Esophagus squamous epithelium (tissue), 5 donors: ENCODE measurements at regions not wholly inside any gene's neighbourhood (a gene's known extent, or its start where the extent isn't known, plus 50 kb on each side); places are given as distances from the start of the nearest gene placed in this dataset.
"Not testable (repeated sequence)": the region's sequence is repeated elsewhere in the genome, so short reads cannot be mapped to it uniquely, and the experiment has no call there.

ENCODE experiments used
- DNase-seq: peaks from one replicate; lab custom pipeline; 2025; lab: John Stamatoyannopoulos, UW
- H3K27ac ChIP-seq, 4 donors: fragments of 200-600 bp; sonication (generic); one replicate each; pipeline ENCODE4 v1.5.1; 2016 to 2019; ENCODE audit warnings: mild to moderate bottlenecking in 1 of 4
- H3K27me3 ChIP-seq, 4 donors: fragments of 200-600 bp; sonication (generic); 1 replicate in 3 of 4; 2 replicates in 1 of 4; pipeline versions ENCODE4 v1.5.1 to v1.6.0; 2017 to 2021; ENCODE audit warnings: antibody characterized with exemption in 1 of 4
- H3K36me3 ChIP-seq, 3 donors: fragments of 200-600 bp; sonication (generic); one replicate each; pipeline ENCODE4 v1.5.1; 2016 to 2019
- H3K4me1 ChIP-seq, 3 donors: fragments of 200-600 bp; sonication (generic); one replicate each; pipeline ENCODE4 v1.5.1; 2017 to 2019
- H3K4me3 ChIP-seq, 4 donors: fragments of 200-600 bp; sonication (generic); 1 replicate in 3 of 4; 2 replicates in 1 of 4; pipeline ENCODE4 v1.5.1; 2016 to 2019; ENCODE audit warnings: mild to moderate bottlenecking in 2 of 4, moderate library complexity in 1 of 4
- H3K9me3 ChIP-seq, 3 donors: fragments of 200-600 bp; sonication (generic); one replicate each; pipeline ENCODE4 v1.5.1; 2016 to 2019
- POLR2A ChIP-seq, 4 donors: fragments of 450-650 bp; IDR thresholded peaks; one replicate each; pipeline ENCODE4 v1.6.1; 2017; ENCODE audit warnings: antibody characterized with exemption in 4 of 4, mild to moderate bottlenecking in 4 of 4, moderate library complexity in 3 of 4
- WGBS, 2 donors: methylation state at CpG; one replicate each; pipeline ENCODE4 v1.1.5; 2018; 5-methylcytosine and 5-hydroxymethylcytosine counted together
- intact Hi-C: fragments of 100-400 bp; cut with DNase I; formaldehyde crosslinking; loops from one replicate; pipeline ENCODE4 v1.15.0; 2022
- TF ChIP-seq, protein P1 (sequence below), 6 experiments: fragments of 450-650 bp in 4 of 6; fragments of 200-600 bp in 2 of 6; sonication (generic) in 2 of 6; IDR thresholded peaks; one replicate each; pipeline ENCODE4 v1.5.1; 2016 to 2019; ENCODE audit warnings: antibody characterized with exemption in 6 of 6, mild to moderate bottlenecking in 4 of 6, moderate library complexity in 4 of 6
- donor health status: DM: yes; HTN: yes; CAD: no.

DNA sequence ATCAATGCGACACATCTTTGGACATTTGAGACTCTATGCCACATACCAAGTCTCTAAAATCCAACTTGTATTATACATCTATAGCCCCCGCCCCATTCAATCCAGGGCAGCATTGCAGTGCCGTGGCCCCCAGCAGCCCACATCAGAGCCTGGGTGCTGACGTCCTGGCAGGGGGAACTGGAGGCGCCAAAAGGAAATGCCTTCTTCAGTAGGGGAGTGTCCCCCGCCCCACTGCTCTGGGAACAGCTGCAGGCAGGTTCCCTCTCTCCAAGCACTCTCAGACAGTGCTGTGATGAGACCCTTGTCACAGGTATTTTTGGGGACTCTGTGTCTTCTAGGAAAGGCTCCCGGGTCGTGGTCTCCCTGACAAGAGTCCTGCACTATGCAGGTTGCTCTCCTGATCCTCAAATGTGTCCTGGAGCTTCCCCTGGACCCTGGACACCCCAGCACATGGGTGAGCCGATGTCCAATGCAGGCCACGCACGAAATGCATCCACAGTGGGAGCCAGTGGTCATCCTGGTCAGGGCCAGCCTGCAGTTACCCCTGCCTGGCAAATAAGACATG, 188.7 kb downstream of the RTP5 start:
- H3K4me1 ChIP-seq = no peaks in the 10 kb centered on the region
- no peaks in the 10 kb centered on the region for H3K36me3 ChIP-seq
- WGBS, 2 donors = 68 to 75% methylated on average over 5 to 7 of the region's 11 CpGs
- no peaks in the 10 kb centered on the region for H3K9me3 ChIP-seq
- no peak for TF ChIP-seq POLR2A (IDR thresholded peaks at IDR 0.05)
- TF ChIP-seq, protein P1, sequence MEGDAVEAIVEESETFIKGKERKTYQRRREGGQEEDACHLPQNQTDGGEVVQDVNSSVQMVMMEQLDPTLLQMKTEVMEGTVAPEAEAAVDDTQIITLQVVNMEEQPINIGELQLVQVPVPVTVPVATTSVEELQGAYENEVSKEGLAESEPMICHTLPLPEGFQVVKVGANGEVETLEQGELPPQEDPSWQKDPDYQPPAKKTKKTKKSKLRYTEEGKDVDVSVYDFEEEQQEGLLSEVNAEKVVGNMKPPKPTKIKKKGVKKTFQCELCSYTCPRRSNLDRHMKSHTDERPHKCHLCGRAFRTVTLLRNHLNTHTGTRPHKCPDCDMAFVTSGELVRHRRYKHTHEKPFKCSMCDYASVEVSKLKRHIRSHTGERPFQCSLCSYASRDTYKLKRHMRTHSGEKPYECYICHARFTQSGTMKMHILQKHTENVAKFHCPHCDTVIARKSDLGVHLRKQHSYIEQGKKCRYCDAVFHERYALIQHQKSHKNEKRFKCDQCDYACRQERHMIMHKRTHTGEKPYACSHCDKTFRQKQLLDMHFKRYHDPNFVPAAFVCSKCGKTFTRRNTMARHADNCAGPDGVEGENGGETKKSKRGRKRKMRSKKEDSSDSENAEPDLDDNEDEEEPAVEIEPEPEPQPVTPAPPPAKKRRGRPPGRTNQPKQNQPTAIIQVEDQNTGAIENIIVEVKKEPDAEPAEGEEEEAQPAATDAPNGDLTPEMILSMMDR (IDR thresholded peaks at IDR 0.05) = no peak
- H3K27me3 ChIP-seq = peaks cover 0 to 64% (median 0%) of the 10 kb centered on the region in 4 donors
- H3K27ac ChIP-seq = no peak overlapping the region
- no peak for DNase-seq
- H3K4me3 ChIP-seq = no peak overlapping the region
- intact Hi-C loops = no loop called here

DNA sequence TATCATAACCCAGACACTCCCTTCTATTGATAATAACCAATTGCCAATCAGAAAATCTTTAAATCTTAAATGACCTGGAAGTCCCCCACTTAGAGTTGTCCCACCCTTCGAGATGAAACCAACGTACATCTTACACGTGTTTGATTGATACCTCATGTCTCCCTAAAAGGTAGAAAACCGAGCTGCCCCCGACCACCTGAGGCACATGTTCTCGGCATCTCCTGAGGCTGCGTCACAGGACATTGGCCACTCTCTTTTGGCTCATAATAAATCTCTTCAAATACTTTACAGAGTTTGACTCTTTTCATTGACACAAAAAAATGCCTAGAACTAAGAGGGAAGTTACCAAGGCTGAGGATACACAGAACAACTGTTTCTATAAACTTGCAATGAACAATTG, 190.0 kb downstream of the RTP5 start:
- Histone ChIP-seq H3K36me3 (no peaks in the 10 kb centered on the region), H3K27me3 (peaks cover 0 to 67% (median 0%) of the 10 kb centered on the region in 4 donors), H3K4me1 (no peaks in the 10 kb centered on the region), H3K9me3 (no peaks in the 10 kb centered on the region), H3K4me3 (no peak overlapping the region), H3K27ac (no peak overlapping the region)
- WGBS, 2 donors = 82 to 87% methylated on average over 7 of the region's 7 CpGs
- no peak for DNase-seq
- intact Hi-C loops = no loop called here
- TF ChIP-seq, protein P1 (IDR thresholded peaks at IDR 0.05) = no peak
- no peak for TF ChIP-seq POLR2A (IDR thresholded peaks at IDR 0.05)

DNA sequence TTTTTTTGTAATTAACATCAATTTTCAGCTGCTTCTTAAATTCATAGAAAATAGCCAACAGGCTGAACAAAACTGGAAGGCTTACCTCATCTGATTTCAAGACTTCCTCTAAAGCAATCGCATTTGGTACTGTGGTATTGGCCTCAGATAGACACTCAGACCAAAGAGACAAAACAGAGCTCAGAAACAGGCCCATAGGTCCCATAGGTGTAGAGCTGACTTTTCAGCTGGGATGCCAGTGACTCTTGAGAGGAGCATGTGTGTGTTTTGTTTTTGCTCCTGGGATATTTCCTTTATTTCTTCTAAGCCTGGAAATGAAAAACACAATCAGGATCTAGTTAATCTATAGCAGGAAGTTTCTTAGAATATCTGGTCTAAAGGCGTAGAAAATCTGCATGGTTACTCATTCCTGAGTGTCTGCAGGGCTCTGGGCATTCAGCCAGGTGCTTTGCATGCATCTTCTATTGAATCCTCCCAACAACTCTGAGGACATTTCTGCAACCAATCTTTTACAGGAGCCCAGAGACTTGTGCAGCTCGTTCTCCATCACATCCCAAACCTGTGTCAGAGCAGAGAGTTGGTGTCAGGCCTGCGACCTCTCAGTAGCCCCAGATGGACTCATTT, 190.8 kb downstream of the RTP5 start:
- Histone ChIP-seq H3K9me3 (no peaks in the 10 kb centered on the region), H3K4me1 (no peaks in the 10 kb centered on the region), H3K27ac (no peak overlapping the region), H3K27me3 (peaks cover 0 to 64% (median 0%) of the 10 kb centered on the region in 4 donors), H3K36me3 (no peaks in the 10 kb centered on the region), H3K4me3 (no peak overlapping the region)
- WGBS, 2 donors = 53 to 68% methylated on average over 4 of the region's 4 CpGs
- DNase-seq = no peak
- intact Hi-C loops = no loop called here
- TF ChIP-seq, protein P1 (IDR thresholded peaks at IDR 0.05) = no peak
- TF ChIP-seq POLR2A (IDR thresholded peaks at IDR 0.05) = no peak

DNA sequence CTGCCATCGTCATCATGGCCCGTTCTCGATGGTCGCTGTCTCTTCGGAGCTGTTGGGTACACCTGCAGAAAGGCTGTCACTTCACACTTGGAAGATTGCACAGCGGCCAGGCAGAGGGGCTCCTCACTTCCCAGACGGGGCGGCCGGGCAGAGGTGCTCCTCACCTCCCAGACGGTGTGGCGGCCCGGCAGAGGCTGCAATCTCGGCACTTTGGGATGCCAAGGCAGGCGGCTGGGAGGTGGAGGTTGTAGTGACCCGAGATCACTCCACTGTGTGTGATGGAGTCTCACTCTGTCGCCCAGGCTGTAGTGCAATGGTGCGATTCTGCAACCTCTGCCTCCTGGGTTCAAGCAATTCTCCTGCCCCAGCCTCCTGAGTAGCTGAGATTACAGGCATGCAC, 192.4 kb downstream of the RTP5 start:
- intact Hi-C loops, H3K36me3 ChIP-seq, H3K27ac ChIP-seq, H3K9me3 ChIP-seq, DNase-seq, H3K4me1 ChIP-seq, H3K4me3 ChIP-seq: not testable (repeated sequence)
- WGBS, 2 donors = 95% methylated on average over 4 to 13 of the region's 17 CpGs
- peaks cover 0 to 52% (median 0%) of the 10 kb centered on the region in 4 donors for H3K27me3 ChIP-seq

DNA sequence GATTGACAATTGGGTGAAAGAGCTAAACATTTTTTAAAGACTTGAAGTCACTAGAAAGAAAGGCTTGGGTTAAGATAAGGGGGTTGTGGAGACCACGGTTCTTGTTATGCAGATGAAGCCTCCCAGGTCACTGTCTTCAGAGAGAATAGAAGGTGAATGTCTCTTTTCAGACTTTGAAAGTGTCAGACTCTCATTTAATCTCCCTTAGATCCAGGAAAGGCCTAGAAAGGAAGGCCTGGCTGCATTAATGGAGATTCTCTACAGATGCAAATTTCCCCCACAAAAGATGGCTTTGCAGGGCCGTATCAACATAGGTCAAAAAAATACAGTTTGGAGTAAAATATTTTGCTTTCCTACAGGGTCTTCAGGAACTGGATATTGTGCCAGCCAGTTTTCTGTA, 193.9 kb downstream of the RTP5 start:
- Histone ChIP-seq H3K9me3 (no peaks in the 10 kb centered on the region), H3K36me3 (no peaks in the 10 kb centered on the region), H3K4me1 (no peaks in the 10 kb centered on the region), H3K4me3 (no peak overlapping the region), H3K27me3 (peaks cover 0 to 47% (median 0%) of the 10 kb centered on the region in 4 donors), H3K27ac (no peak overlapping the region)
- TF ChIP-seq, protein P1 (IDR thresholded peaks at IDR 0.05) = no peak
- no peak for TF ChIP-seq POLR2A (IDR thresholded peaks at IDR 0.05)
- WGBS, 2 donors = 47 to 57% methylated on average over 2 of the region's 2 CpGs
- intact Hi-C loops = no loop called here
- DNase-seq = no peak
